ENCODE measurements at regions not wholly inside any gene's neighbourhood (a gene's known extent, or its start where the extent isn't known, plus 50 kb on each side); places are given as distances from the start of the nearest gene placed in this dataset.

- TF ChIP-seq POLR2A (IDR thresholded peaks at IDR 0.05; ENCODE audit: low read length) = no peak
- no peak for TF ChIP-seq GATA1 (IDR thresholded peaks at IDR 0.05; ENCODE audit: low read depth, low read length)
These were observed 714.9 kb downstream of the MATN1 start for GRCh38 chr1:30008372-30008997.

Measured in erythroblast (primary cell).